ENCODE measurements at regions not wholly inside any gene's neighbourhood (a gene's known extent, or its start where the extent isn't known, plus 50 kb on each side); places are given as distances from the start of the nearest gene placed in this dataset.

GRCh38 chr6:125546841-125547251, 202.6 kb upstream of the HEY2 start:
- TF ChIP-seq CTCF (conservative IDR thresholded peaks at IDR 0.05; ENCODE audit: low read length), result no peak
- no peak for TF ChIP-seq EZH2phosphoT487 (IDR thresholded peaks at IDR 0.05; ENCODE audit: borderline replicate concordance)

All from Loucy (cell line).